Choroid plexus epithelial cell (primary cell): ENCODE measurements at regions not wholly inside any gene's neighbourhood (a gene's known extent, or its start where the extent isn't known, plus 50 kb on each side); places are given as distances from the start of the nearest gene placed in this dataset.

Experiments
- DNase-seq: peaks from one replicate; pipeline ENCODE4 v3.0.0-alpha.2; 2010; ENCODE audit warnings: low read depth
- H3K4me3 ChIP-seq: 2 replicates; pipeline ENCODE4 v1.5.1; 2011; ENCODE audit warnings: low read depth, mild to moderate bottlenecking, control low read depth, low read length, moderate library complexity
- CTCF ChIP-seq: conservative IDR thresholded peaks from 2 replicates; pipeline ENCODE4 v1.5.1; 2011; ENCODE audit warnings: low read depth, mild to moderate bottlenecking, control low read depth, inconsistent platforms, low read length, moderate library complexity

- no peak overlapping the region for H3K4me3 ChIP-seq
- no peak for TF ChIP-seq CTCF
- DNase-seq: no peak
Observed at GRCh38 chr5:168118042-168118668, 173.3 kb upstream of the WWC1 start.

GRCh38 chr5:168120401-168121137 is 170.9 kb upstream of the WWC1 start:
- no peak overlapping the region for H3K4me3 ChIP-seq
- no peak for DNase-seq
- no peak for TF ChIP-seq CTCF

GRCh38 chr5:168121138-168121494 is 170.3 kb upstream of the WWC1 start:
- no peak overlapping the region for H3K4me3 ChIP-seq
- DNase-seq: no peak
- TF ChIP-seq CTCF: no peak

- no peak overlapping the region for H3K4me3 ChIP-seq
- no peak for DNase-seq
- no peak for TF ChIP-seq CTCF
Observed at GRCh38 chr5:168123631-168124528, 167.6 kb upstream of the WWC1 start.

GRCh38 chr5:168125445-168126199 is 165.8 kb upstream of the WWC1 start:
- no peak for TF ChIP-seq CTCF
- DNase-seq: no peak
- no peak overlapping the region for H3K4me3 ChIP-seq

- no peak for DNase-seq
- no peak for TF ChIP-seq CTCF
- no peak overlapping the region for H3K4me3 ChIP-seq
Observed at GRCh38 chr5:168126606-168127005, 164.8 kb upstream of the WWC1 start.
